NCI-H1092 (cell line): ENCODE measurements at regions not wholly inside any gene's neighbourhood (a gene's known extent, or its start where the extent isn't known, plus 50 kb on each side); places are given as distances from the start of the nearest gene placed in this dataset.

Experiments used
- DNase-seq: peaks from one replicate; lab custom pipeline; 2025; lab: John Stamatoyannopoulos, UW

DNA sequence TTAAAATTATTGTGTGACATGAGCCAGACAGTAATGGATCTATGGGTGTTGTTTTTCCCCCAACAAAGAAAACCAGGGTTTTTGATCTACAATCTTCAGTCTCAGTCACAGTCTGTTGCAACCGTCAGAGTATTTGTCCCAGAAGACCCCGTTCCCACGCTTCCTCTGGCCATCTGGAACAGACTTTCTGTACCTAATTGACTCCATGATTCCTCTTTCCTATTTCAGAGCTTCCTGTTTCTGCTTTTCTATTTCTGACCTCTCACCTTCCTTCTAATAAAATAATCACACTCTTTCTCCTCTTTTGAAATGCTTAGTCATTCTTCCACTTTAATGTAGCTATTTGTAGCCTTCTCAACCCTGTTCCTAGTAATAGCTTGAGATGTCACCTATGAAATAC lies 1044.8 kb downstream of the DTWD2 start:
- no peak for DNase-seq

DNA sequence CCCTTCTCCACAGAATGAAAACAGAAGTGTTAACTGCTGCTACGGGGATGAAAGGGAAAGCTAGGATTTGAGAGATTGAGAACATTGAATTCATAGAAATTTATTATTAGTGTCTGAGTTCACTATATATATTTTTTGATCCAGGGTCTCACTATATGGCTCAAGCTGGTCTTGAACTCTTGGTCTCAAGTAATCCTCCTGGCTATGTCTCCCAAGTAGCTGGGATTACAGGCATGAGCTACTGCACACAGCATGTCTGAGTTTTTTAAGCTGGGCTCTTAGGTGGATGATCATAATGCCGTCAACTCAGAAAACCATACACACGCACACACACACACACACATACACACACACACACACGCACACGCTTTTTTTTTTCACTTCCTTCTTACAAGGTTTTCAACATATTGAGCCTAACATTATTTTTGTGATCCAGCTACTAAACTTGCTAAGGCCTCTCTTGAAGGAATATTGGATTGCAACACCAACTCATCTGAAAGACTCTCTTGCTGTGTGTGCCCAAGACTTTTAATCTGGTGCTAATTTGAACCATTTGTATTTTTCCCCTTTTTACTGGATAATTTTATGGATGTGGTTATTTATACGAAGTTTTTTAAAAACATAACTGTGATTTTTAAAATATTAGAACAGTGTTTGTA lies 1045.4 kb downstream of the DTWD2 start:
- DNase-seq = no peak

DNA sequence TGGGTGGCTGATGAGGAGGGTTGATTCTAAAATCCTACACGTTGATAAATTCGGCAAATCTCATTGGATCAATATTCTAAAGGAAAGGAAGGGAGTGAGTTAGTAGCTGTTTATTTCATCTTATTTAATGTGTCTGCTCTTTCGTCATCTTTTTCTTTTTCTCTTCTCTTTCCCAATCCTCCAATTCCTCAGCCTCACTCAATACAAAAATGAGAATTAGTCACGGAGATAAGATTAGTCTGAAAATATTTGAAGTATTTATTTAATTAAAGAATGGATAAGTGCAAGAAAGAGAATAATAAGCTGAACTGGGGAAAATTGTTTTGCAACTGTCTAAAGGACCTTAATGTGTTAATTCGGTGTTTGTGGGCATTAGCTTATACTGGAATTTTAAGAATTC lies 1095.1 kb downstream of the DTWD2 start:
- no peak for DNase-seq

DNA sequence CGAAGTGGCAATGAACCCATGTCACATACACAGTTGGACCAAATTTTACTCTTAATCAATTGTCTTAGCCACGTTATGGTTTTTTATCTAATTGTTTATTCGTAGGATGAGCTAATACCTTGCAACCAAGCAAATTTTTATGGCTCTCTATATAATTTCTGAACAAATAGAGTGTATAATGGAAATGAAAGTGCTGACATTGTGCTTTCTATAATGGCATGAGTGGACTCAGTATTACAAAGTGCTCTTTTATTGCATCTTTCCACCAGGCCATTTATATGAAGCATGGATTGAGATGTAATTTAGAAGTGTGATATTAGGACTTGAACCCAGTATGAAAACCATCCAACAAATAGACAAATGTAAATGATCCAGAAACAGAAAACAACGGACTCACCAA lies 1096.0 kb downstream of the DTWD2 start:
- DNase-seq = no peak

DNA sequence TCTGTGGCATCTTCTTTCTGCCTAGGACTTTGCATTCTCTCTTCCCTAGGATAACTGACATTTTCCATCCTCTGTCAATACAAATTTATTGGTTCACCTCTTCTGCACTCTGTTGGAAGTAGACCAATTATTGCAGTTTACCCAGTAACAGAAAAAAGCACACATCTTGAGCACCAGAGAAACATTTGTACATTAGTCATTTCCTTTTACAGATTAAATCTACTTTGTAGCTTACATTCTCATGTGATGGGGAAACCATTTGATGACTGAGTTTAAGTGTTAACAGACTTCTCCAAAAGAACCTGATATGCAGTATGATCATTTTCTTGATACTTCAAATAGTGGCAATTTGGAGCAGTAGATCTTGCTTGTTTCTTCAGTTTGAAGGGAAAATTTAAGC lies 1098.8 kb downstream of the DTWD2 start:
- no peak for DNase-seq

DNA sequence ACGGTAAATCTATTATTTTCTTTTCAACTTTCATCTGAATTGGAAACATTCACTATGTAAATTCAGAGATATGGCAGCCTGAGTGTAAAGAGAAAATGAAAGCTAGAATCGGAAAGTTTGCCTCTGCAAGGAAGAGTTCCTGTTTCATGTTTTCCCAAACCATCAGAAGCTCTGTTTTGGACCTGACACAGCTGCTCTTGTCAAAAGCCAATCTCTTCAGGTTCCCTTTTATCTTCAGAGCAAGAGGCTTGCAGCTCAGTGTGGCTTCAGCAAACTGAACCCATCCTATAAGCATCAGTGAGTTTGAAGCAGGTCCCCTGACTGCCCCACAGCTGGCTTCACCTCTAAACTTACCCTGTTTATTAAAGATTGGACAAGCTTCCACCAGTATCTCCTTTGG lies 1099.7 kb downstream of the DTWD2 start:
- no peak for DNase-seq

DNA sequence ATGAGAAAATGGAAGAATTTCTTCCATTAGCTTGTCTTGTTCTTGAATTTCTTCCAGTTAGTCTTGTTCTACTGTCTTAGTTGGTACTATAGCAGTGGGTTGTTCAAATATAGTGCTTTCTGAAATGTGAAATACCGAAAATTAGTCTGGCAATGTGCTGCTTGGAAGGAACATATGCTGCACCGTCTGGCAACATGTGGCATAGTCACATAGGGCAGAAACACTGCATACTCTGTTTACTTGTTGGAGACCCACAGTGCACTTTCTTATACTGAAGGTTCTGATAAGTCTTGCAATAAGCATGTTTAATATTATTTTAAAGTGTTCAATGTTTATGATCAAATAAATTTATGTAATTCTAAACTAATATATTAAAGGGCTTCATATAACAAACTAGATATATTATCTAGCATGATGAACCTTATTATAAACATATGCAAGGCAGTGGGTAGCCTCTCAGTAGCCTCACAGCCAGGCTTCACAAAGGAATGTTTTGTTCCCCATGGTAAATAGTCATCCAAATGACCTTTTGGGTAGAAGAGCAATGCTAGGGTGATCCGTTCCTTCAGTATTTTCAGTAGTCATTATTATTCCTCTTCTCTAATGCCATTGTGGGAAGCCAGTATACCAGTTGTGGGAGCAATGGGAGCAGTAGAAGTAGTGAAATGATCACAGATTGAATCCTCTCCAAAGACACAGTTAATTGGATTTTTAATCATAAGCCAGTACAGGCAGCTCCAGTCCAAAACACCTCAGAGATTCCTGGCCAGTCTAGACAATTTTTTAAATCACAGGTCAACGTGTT lies 1106.7 kb downstream of the DTWD2 start:
- no peak for DNase-seq

DNA sequence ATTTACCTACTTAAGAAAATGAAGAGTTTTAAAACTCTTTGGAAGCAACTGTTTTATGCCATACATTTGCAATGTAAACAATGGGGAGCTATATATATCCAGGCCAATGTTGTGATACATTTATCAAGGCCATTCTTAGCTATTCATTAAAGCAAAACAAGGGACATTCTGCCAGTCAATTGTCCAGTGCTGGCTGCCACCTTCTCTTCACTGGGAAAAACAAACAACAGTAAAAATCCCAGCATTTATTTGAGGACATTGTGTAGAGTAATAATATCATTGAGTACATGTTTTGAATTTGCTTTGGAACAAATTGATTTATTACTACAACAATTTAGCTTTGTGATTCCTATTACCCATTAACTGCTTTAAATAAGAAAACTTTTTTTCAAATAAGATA lies 1107.4 kb downstream of the DTWD2 start:
- no peak for DNase-seq

DNA sequence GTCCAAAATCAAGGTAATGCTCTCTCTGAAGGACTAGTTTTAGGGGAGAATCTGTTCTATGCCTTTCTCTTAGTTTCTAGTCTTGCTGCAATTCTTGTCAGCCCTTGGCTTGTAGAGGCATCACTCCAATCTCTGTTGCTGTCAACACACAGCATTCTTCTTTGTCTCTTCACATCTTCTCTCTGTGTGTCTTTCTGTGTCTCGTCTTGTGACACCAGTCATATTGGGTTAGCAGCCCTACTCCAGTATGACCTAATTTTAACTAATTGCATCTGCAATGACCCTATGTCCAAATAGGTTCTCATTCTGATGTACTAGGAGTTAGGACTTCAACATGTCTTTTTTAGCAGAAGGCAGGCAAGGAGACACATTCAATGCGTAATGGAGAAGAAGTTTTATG lies 1110.6 kb downstream of the DTWD2 start:
- no peak for DNase-seq

DNA sequence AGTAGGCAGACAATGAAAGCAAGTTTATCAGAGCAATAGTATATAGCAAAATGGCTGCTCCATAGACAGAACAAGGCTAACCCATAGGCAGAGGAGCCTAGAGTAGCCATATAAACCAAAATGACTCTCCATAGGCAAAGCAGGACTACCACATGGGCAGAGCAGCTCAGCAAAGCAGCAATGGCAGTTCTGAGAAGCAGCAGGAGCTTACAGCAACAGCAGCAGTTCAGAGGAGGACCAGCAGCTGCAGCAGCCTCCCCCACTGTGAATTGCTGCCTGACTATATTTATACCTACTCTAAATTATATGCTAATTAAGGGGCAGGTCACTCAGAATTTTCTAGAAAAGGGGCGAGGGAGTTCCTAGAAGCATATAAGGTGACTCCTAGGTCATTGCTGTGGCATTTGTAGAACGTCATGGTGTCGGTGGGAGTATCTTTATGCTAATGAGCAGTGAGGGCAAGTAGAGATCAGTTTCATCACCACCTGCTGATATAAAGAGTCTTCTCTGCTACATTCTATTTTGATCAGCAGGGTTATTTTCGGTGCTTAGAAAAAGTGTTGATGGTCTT lies 1115.5 kb downstream of the DTWD2 start:
- no peak for DNase-seq

DNA sequence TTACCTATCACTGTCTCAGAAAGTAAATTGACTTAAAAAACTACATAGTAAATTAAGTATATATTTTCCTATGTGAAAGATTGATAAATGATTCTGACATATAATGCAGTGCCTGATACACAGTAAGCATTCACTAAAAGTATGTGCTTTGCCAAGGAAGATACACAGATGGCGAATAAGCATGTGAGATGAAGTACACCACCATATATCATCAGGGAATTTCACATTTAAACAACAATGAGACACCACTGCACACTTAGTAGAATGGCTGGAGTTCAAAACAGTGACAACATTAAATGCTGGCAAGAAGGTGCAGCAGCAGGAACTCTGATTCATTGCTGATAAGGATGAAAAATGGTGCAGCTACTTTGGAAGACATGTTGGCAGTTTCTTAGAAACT lies 1118.8 kb downstream of the DTWD2 start:
- no peak for DNase-seq

DNA sequence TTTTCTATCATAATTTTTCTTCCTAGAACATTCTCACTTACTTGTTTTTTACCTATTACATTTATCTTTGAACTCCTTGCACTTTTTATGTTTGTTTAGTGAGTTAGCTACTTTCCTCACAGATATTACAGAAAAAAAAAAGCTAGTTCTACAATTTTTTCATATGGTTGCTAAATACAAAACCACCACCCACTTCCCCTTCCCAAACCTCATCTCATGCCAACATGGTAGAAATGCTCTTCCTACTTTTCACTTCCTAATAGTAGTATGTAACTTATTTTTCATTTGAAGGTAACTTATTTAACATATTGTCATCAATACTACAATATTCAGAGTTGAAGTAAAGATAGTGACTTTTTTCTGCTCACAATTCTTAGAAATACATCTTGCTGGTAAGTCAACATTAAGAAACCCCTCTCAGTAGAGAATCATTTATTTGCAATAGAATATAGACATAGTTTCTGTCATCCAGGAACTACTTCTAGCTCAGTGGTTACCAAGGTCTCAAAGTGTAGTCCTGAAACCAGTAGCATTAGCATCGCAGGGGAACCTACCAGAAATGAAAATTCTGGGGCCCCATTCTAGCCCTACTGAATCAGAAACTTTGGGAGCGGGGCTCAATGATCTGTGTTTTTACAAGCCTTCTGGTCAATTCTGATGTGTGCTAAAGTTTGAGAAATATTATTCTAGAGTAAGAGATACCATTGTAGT lies 1124.6 kb downstream of the DTWD2 start:
- DNase-seq = no peak

DNA sequence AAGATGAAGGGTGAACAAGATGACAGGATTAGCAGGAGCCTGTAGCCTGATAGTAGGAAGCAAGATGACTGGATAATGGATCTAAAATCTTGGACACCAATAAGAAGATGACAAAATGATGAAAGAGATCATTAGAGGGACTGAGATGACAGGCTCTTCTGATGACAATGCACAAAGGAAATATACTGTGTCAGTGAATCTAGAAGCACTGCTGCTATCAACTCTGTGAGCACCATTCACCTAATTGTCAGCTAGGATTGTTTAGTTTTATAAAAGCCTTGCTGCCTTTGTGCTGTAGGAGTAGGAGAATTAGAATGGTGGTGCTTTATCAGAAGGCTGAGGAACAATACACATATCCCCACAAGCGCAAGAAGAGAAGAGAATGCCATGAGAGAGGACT lies 1127.8 kb downstream of the DTWD2 start:
- DNase-seq = no peak

DNA sequence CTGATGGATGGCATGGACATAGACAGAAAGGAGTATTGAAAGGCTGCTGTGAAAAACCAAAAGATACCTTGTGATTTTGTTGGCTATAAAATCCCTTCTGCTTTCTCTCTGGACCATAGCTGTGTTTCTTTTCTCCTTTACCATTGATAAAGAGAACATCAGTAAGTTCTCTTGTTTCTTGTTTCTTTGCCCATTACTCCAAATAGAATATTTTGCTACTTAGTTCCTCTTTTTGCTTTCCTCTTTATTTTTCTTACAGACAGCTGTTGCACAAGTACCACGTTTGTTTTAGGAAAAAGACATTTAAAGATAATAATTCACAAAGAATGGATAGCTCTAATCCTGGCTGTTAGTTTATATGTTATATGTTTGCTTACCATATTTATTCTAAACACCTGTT lies 1129.2 kb downstream of the DTWD2 start:
- DNase-seq = no peak

DNA sequence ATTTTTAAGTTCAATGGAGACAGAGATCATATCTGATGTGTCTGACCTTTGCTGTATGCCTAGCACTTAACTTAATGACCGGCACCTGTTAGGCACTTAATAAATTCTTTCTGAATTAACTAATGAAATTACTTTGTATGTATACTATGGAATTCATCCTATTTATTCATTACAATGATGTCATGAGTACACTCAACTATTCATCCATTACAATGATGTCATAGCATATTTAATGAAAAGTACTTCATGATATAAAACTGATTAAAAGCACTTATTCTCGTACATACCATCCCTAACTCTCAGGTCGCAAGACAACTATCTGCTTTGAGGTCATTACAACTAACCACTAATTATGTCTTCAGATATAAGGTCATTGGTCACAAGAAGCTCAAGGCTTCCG lies 1131.6 kb downstream of the DTWD2 start:
- no peak for DNase-seq

DNA sequence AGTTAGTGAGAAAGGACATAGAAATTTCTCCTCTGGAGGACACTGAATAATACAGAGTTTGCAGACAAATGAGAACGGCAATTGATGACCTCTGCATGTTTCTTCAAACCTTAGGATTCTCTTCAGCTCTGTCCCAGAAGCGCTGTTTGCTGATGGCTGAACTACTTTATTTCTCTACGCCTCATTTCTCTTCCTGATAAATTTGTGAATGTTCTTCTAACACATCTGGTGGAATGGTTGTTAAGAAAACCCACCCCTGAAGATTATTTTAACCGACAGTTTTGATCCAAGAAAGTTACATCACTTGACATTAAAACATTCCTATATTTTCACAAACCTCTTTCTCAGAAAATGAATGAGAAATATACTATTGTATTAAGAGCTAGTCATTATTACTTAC lies 1150.6 kb downstream of the DTWD2 start:
- DNase-seq = no peak

DNA sequence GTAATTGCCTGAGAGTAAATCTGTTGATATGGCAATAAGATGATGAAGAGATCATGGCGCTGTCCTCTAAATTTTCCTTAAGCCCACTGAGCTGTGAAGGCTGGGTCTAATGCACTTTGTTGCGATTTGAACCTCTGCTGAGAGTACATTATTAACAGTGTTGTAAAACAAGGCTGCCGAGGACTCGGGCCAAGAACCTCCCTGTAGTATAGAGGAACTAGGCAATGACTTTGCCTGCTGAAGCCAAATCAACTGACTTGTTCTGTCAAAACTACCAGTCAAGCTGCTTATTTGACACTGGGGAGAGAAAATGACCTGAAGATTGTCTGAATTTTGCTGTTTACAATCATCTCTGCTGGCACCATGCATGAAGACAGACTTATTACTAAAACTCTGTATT lies 1154.7 kb downstream of the DTWD2 start:
- no peak for DNase-seq

DNA sequence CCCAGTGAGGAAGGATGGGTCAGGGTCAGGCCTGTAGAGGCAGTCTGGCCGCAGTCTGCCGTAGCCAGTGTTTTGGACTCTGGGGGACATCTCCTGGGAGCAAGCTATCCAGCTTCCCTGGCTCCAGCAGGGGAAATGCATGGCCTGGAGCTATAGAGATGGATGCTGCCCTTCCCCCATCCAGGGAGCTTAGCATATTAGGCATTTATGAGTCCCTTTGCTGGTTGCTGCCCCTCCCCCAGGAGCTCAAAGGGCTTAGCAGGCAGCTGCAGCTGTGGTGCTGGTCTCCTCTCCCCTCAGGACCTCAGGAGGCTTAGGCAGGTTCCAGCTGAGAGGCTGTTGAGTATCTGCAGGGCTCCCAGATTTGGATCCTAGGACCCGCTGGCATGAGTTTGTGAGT lies 1158.7 kb downstream of the DTWD2 start:
- no peak for DNase-seq

DNA sequence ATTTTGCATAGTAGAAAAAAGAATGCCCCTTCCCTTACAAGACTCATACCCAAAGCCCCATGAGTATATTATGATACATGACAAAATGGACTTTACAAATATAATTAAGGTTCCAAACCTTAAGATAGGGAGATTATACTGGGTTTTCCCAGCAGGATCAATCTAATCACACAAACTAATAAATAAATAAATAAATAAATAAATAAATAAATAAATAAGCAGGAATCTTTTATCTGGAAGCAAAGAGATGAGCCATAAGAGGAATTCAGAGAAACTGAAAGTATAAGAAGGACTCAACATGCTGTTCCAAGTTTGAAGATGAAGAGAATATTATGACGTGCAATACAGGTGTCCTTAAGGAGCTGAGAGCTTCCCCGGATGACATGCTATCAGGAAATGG lies 1174.5 kb downstream of the DTWD2 start:
- no peak for DNase-seq

DNA sequence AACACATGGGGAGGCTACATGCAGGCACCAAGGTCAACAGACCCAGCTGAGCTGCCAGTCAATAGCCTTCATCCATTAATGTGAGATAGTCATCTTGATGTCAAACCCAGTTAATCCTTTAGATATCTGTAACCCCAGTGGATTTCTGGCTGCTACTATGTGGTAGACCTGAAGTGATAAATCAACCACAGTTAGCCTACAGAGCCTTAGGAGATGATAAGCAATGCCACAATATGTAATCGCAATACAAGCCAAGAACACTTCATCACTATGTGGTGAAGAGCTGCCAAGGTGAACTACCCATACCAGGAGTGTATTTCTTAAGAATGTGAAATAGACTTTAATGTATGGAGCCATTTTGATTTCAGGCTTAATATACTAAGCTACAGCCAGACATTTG lies 1175.5 kb downstream of the DTWD2 start:
- DNase-seq = no peak

DNA sequence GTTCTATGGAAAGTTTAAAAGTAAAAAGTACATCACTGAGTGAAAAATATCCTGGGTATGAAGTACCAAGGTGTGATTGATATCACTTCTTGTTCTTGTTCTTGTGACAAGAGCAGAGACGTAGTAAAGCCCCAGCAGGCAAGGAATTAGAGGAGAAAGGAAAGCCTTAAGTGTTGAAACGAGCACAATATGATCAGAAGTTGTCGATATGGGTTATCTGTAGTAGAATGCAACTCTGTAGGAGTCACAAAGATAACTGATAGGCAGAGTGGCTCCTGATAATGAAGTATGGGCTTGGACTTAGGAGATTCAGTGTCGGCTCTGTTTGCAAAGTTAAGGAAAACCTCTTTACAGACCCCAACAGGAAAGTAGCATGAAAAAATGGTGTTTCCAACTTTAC lies 1179.1 kb downstream of the DTWD2 start:
- DNase-seq = no peak

DNA sequence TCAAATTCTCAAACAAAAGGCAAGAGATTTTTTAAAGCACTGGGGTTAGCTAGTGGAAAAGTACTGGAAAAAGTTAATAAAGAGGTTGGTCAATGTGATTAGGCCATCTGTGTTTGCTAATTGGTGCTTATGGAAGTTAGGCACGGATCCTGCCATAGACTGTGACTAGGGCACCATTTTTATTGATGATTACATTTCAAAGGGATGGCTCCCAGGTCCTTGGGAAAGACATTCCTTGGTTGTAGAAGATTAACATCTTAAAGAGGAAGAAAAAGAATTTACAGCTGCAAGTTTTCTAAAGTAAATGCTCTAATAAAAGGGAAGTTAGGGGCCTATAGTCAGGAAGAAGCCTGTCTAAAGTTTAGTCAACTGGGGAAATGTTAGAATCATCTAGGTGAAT lies 1183.3 kb downstream of the DTWD2 start:
- DNase-seq = no peak

DNA sequence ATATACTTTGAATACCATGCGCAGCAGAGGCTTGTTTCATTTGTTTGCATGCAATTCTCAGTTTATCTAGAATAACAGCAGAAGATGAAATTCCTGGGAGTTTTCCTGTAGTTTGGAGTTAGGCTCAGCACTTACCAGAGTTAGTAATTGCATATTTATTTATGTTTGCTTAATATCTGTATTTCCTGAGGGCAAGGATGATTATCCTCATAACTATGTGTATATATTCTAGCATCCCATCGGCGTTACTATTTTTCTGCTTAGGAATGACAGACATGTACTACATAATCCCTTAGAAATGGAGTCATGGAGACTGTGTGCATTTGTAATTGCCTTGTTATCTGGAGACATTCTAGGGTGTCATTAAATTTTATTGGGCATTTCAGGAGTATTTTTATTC lies 1184.8 kb downstream of the DTWD2 start:
- DNase-seq = no peak
